Pons (tissue), 1 donor: ENCODE measurements at regions not wholly inside any gene's neighbourhood (a gene's known extent, or its start where the extent isn't known, plus 50 kb on each side); places are given as distances from the start of the nearest gene placed in this dataset.
"Not testable (repeated sequence)": the region's sequence is repeated elsewhere in the genome, so short reads cannot be mapped to it uniquely, and the experiment has no call there.

Source experiments
- DNase-seq: peaks from one replicate; pipeline ENCODE4 v3.0.0-alpha.2; 2016; ENCODE audit warnings: low spot score

GRCh38 chr2:116133381-116133942 is 1681.0 kb upstream of the DDX18 start:
- peak; percentile 9 for DNase-seq

GRCh38 chr2:116141891-116142474 is 1672.5 kb upstream of the DDX18 start:
- no peak for DNase-seq

GRCh38 chr2:116142644-116143227 is 1671.8 kb upstream of the DDX18 start:
- DNase-seq, result no peak

GRCh38 chr2:116145031-116145430 is 1669.5 kb upstream of the DDX18 start:
- no peak for DNase-seq

GRCh38 chr2:116148361-116148760 is 1666.1 kb upstream of the DDX18 start:
- DNase-seq, result no peak

GRCh38 chr2:116153729-116154128 is 1660.8 kb upstream of the DDX18 start:
- no peak for DNase-seq

GRCh38 chr2:116160657-116161056 is 1653.8 kb upstream of the DDX18 start:
- no peak for DNase-seq

GRCh38 chr2:116162395-116162794 is 1652.1 kb upstream of the DDX18 start:
- no peak for DNase-seq

- DNase-seq, result no peak
Observed at GRCh38 chr2:116167107-116167506, 1647.4 kb upstream of the DDX18 start.

- DNase-seq, result no peak
Observed at GRCh38 chr2:116180072-116180471, 1634.4 kb upstream of the DDX18 start.

GRCh38 chr2:116190684-116191083 is 1623.8 kb upstream of the DDX18 start:
- DNase-seq, result not testable (repeated sequence)

- DNase-seq, result no peak
Observed at GRCh38 chr2:116200086-116200485, 1614.4 kb upstream of the DDX18 start.

- no peak for DNase-seq
Observed at GRCh38 chr2:116211719-116212118, 1602.8 kb upstream of the DDX18 start.

GRCh38 chr2:116222793-116223192 is 1591.7 kb upstream of the DDX18 start:
- DNase-seq, result no peak

GRCh38 chr2:116223912-116224311 is 1590.6 kb upstream of the DDX18 start:
- DNase-seq, result no peak

GRCh38 chr2:116224610-116225009 is 1589.9 kb upstream of the DDX18 start:
- no peak for DNase-seq

GRCh38 chr2:116238511-116238910 is 1576.0 kb upstream of the DDX18 start:
- DNase-seq, result no peak

- no peak for DNase-seq
Observed at GRCh38 chr2:116250376-116250775, 1564.1 kb upstream of the DDX18 start.

GRCh38 chr2:116264872-116265271 is 1549.6 kb upstream of the DDX18 start:
- DNase-seq, result no peak

- DNase-seq, result no peak
Observed at GRCh38 chr2:116269040-116269439, 1545.5 kb upstream of the DDX18 start.

- no peak for DNase-seq
Observed at GRCh38 chr2:116304328-116304727, 1510.2 kb upstream of the DDX18 start.

GRCh38 chr2:116317111-116317510 is 1497.4 kb upstream of the DDX18 start:
- no peak for DNase-seq

- DNase-seq, result not testable (repeated sequence)
Observed at GRCh38 chr2:116318551-116318950, 1495.9 kb upstream of the DDX18 start.

- DNase-seq, result no peak
Observed at GRCh38 chr2:116319001-116319400, 1495.5 kb upstream of the DDX18 start.
